Psoas muscle (tissue), 7 donors: ENCODE measurements at regions not wholly inside any gene's neighbourhood (a gene's known extent, or its start where the extent isn't known, plus 50 kb on each side); places are given as distances from the start of the nearest gene placed in this dataset.
"Not testable (repeated sequence)": the region's sequence is repeated elsewhere in the genome, so short reads cannot be mapped to it uniquely, and the experiment has no call there.

Source experiments
- ATAC-seq, 4 donors: fragments of 200-7000 bp; cut with Tn5 transposase; one replicate each; pipeline ENCODE4 v1.9.1; 2020; ENCODE audit warnings: moderate library complexity in 3 of 4, mild to moderate bottlenecking in 2 of 4
- DNase-seq, 2 donors: peaks; one replicate each; pipeline ENCODE4 v3.0.0-alpha.2; 2020
- H3K27ac ChIP-seq: fragments of 200-600 bp; one replicate; pipeline ENCODE4 v1.8.0; 2022
- H3K27me3 ChIP-seq, 3 donors: fragments of 200-600 bp in 1 of 3; one replicate each; pipeline versions ENCODE4 v1.6.1 to v1.8.0; 2013 to 2022; ENCODE audit warnings: low read length in 2 of 3, mild to moderate bottlenecking in 2 of 3, moderate library complexity in 1 of 3; ENCODE audit not compliant: insufficient read depth in 3 of 3
- H3K36me3 ChIP-seq, 2 donors: fragments of 200-600 bp in 1 of 2; one replicate each; pipeline versions ENCODE4 v1.6.1 to v1.8.0; 2013 to 2022; ENCODE audit warnings: low read depth in 1 of 2, mild to moderate bottlenecking in 1 of 2, moderate library complexity in 1 of 2; ENCODE audit not compliant: insufficient read depth in 1 of 2
- H3K4me1 ChIP-seq: fragments of 200-600 bp; one replicate; pipeline ENCODE4 v1.8.0; 2022
- H3K4me3 ChIP-seq: fragments of 200-600 bp; one replicate; pipeline ENCODE4 v1.8.0; 2022; ENCODE audit warnings: mild to moderate bottlenecking
- H3K9me3 ChIP-seq: fragments of 200-600 bp; one replicate; pipeline ENCODE4 v1.8.0; 2022
- CTCF ChIP-seq: fragments of 200-600 bp; IDR thresholded peaks from one replicate; pipeline ENCODE4 v1.8.0; 2022; ENCODE audit warnings: antibody characterized with exemption
- whole genome bisulfite sequencing, 3 donors: extraction: QIAGEN DNeasy Blood & Tissue Kit; methylation state at CpG; one replicate each; pipeline versions ENCODE4 v1.1.6 to v1.1.7; 2013; 5-methylcytosine and 5-hydroxymethylcytosine counted together
- intact Hi-C, 2 donors: fragments of 100-400 bp; cut with DNase I; formaldehyde crosslinking; loops; one replicate each; pipeline versions ENCODE4 v1.11.0 to v1.14.2; 2022
- donor health status: healthy with polysubstance abuse.
- donor health status: DM: no; HTN: no; CAD: no; lungs with moderate emphysema.
- donor health status: Bipolar disorder and iron deficiency.
- donor health status: healthy.
- donor health status: DM: yes; HTN: yes; CAD: no.
- donor health status: DM: no; HTN: no; CAD: no.
- donor health status: DM: yes; HTN: yes; CAD: no.

- Histone ChIP-seq H3K4me1 (no peaks in the 10 kb centered on the region), H3K36me3 (no peaks in the 10 kb centered on the region), H3K9me3 (no peaks in the 10 kb centered on the region), H3K4me3 (no peak overlapping the region), H3K27me3 (peaks cover 0 to 8% (median 0%) of the 10 kb centered on the region in 3 donors), H3K27ac (no peak overlapping the region)
- ATAC-seq (no peak), DNase-seq (no peak)
- TF ChIP-seq CTCF: no peak
- WGBS, 3 donors: 61 to 90% (median 64%) methylated on average over 2 of the region's 2 CpGs
- intact Hi-C loops: no loop called here
These were observed 170.9 kb upstream of the EXOC2 start for GRCh38 chr6:863831-864230.

DNA sequence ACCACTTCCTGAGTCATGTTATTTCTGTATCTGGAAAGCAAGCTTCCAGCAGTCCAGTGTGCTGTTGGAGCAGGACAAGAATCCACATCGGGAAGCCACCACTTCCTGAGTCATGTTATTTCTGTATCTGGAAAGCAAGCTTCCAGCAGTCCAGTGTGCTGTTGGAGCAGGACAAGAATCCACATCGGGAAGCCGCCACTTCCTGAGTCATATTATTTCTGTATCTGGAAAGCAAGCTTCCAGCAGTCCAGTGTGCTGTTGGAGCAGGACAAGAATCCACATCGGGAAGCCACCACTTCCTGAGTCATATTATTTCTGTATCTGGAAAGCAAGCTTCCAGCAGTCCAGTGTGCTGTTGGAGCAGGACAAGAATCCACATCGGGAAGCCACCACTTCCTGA, 170.2 kb upstream of the EXOC2 start:
- H3K4me1 ChIP-seq, intact Hi-C loops, ATAC-seq, H3K27ac ChIP-seq, H3K4me3 ChIP-seq, H3K27me3 ChIP-seq, H3K36me3 ChIP-seq, H3K9me3 ChIP-seq, DNase-seq: not testable (repeated sequence)
- WGBS, 3 donors: 60 to 63% (median 62%) methylated on average over 2 to 3 of the region's 5 CpGs

GRCh38 chr6:859936-860335, 167.0 kb upstream of the EXOC2 start:
- Histone ChIP-seq H3K9me3 (no peaks in the 10 kb centered on the region), H3K27me3 (no peaks in the 10 kb centered on the region), H3K27ac (no peak overlapping the region), H3K4me1 (no peaks in the 10 kb centered on the region), H3K4me3 (no peak overlapping the region), H3K36me3 (no peaks in the 10 kb centered on the region)
- intact Hi-C loops: no loop called here
- no peak for DNase-seq
- no peak for ATAC-seq
- no peak for TF ChIP-seq CTCF
- 78 to 95% (median 80%) methylated on average over 4 of the region's 4 CpGs for WGBS, 3 donors

GRCh38 chr6:854406-855118, 161.6 kb upstream of the EXOC2 start:
- DNase-seq (no peak), ATAC-seq (no peak)
- intact Hi-C loops: no loop called here
- no peaks in the 10 kb centered on the region for H3K36me3 ChIP-seq
- no peaks in the 10 kb centered on the region for H3K27me3 ChIP-seq
- H3K4me3 ChIP-seq: no peak overlapping the region
- TF ChIP-seq CTCF: no peak
- H3K9me3 ChIP-seq: peaks cover 4% of the 10 kb centered on the region
- WGBS, 3 donors: 31 to 38% (median 36%) methylated on average over 12 of the region's 12 CpGs
- no peak overlapping the region for H3K27ac ChIP-seq
- no peaks in the 10 kb centered on the region for H3K4me1 ChIP-seq

DNA sequence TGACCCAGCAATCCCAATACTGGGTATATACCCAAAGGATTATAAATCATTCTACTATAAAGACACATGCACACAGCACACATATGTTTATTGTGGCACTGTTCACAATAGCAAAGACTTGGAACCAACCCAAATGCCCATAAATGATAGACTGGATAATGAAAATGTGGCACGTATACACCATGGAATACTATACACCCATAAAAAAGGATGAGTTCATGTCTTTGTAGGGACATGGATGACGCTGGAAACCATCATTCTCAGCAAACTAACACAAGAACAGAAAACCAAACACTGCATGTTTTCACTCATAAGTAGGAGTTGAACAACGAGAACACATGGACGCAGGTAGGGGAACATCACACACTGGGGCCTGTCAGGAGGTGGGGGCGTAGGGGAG, 159.3 kb upstream of the EXOC2 start:
- ATAC-seq, H3K9me3 ChIP-seq, H3K4me1 ChIP-seq, H3K27ac ChIP-seq, intact Hi-C loops, H3K4me3 ChIP-seq, H3K27me3 ChIP-seq, H3K36me3 ChIP-seq, DNase-seq: not testable (repeated sequence)
- WGBS, 3 donors: 92 to 94% (median 93%) methylated on average over 5 of the region's 5 CpGs

DNA sequence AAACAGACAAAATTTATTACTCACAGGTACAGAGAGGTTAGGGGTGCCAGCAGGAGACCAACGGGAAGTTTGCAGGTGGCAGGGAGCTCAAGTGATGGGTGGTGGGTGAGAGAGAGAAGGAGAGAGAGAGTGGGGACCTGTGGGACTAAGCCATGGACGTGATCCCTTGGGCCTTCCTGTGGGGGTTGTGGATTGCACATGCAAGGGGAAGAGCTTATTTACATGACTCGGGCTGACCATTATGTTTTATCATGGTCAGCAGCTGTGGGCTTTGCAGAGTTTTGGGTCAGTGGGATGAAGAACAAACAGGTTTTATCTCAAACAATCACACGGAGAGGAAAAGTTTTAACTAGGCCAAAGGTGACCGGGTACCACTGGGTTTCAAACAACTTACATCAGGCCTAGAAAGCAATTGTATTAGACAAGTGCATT, 156.2 kb upstream of the EXOC2 start:
- Histone ChIP-seq H3K4me3 (no peak overlapping the region), H3K27me3 (no peaks in the 10 kb centered on the region), H3K27ac (no peak overlapping the region), H3K9me3 (peaks cover 4% of the 10 kb centered on the region), H3K36me3 (no peaks in the 10 kb centered on the region), H3K4me1 (no peaks in the 10 kb centered on the region)
- ATAC-seq: no peak
- DNase-seq: no peak
- intact Hi-C loops: no loop called here
- TF ChIP-seq CTCF: no peak
- WGBS, 3 donors: 64 to 76% (median 67%) methylated on average over 5 of the region's 5 CpGs
